ENCODE measurements at regions not wholly inside any gene's neighbourhood (a gene's known extent, or its start where the extent isn't known, plus 50 kb on each side); places are given as distances from the start of the nearest gene placed in this dataset.

GRCh38 chr20:24733416-24733815 lies 215.7 kb upstream of the CST7 start:
- TF ChIP-seq CTCF (IDR thresholded peaks at IDR 0.05; ENCODE audit: low read depth, low read length) (no peak), EZH2phosphoT487 (IDR thresholded peaks at IDR 0.05; ENCODE audit: low read depth) (no peak)

Measured in OCI-LY3 (cell line).